Upper lobe of right lung (tissue), 1 donor: ENCODE measurements at regions not wholly inside any gene's neighbourhood (a gene's known extent, or its start where the extent isn't known, plus 50 kb on each side); places are given as distances from the start of the nearest gene placed in this dataset.

Experiments
- ATAC-seq: fragments of 200-7000 bp; cut with Tn5 transposase; one replicate; pipeline ENCODE4 v1.9.1; 2020; ENCODE audit warnings: mild to moderate bottlenecking, moderate library complexity
- DNase-seq: peaks from one replicate; pipeline ENCODE4 v3.0.0-alpha.2; 2020
- H3K27ac ChIP-seq: fragments of 200-600 bp; one replicate; pipeline ENCODE4 v1.8.0; 2022
- H3K27me3 ChIP-seq: fragments of 200-600 bp; one replicate; pipeline ENCODE4 v1.8.0; 2022; ENCODE audit warnings: mild to moderate bottlenecking
- H3K36me3 ChIP-seq: fragments of 200-600 bp; one replicate; pipeline ENCODE4 v1.8.0; 2022
- H3K4me1 ChIP-seq: fragments of 200-600 bp; one replicate; pipeline ENCODE4 v1.8.0; 2022
- H3K4me3 ChIP-seq: fragments of 200-600 bp; one replicate; pipeline ENCODE4 v1.8.0; 2022; ENCODE audit warnings: mild to moderate bottlenecking
- H3K9me3 ChIP-seq: fragments of 200-600 bp; one replicate; pipeline ENCODE4 v1.8.0; 2022
- CTCF ChIP-seq: fragments of 200-600 bp; IDR thresholded peaks from one replicate; pipeline ENCODE4 v1.8.0; 2022; ENCODE audit warnings: antibody characterized with exemption
- intact Hi-C: fragments of 100-400 bp; cut with DNase I; formaldehyde crosslinking; loops from one replicate; pipeline ENCODE4 v1.11.0; 2022
- donor health status: DM: no; HTN: yes; CAD: no; lungs with severe emphysema.

DNA sequence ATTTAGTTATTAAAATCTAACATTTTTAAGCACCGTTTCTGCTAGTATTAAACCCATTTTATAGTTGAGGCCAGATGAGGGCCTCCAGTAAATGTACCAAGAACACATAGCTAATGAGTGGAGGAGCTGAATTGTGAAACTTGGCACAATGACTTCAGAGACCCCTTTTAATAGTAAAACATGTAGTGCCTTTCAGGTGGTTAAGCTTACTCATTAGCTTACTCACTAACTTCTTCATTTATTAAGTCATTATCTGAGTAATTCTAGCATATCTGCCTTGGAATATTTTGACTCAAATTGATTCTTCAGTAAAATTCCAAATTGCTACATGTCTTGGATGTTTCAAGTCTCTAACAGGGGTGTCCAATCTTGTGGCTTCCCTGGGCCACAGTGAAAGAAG is 735.2 kb downstream of the LIG4 start:
- H3K27me3 ChIP-seq: no peaks in the 10 kb centered on the region
- intact Hi-C loops: no loop called here
- TF ChIP-seq CTCF: no peak
- H3K36me3 ChIP-seq: no peaks in the 10 kb centered on the region
- H3K4me1 ChIP-seq: no peaks in the 10 kb centered on the region
- DNase-seq (no peak), ATAC-seq (no peak)
- no peak overlapping the region for H3K27ac ChIP-seq
- no peak overlapping the region for H3K4me3 ChIP-seq
- no peaks in the 10 kb centered on the region for H3K9me3 ChIP-seq

- Histone ChIP-seq H3K9me3 (no peaks in the 10 kb centered on the region), H3K4me3 (no peak overlapping the region), H3K27ac (no peak overlapping the region), H3K36me3 (no peaks in the 10 kb centered on the region), H3K27me3 (no peaks in the 10 kb centered on the region), H3K4me1 (no peaks in the 10 kb centered on the region)
- no peak for DNase-seq
- TF ChIP-seq CTCF: no peak
- no peak for ATAC-seq
- intact Hi-C loops: no loop called here
Measured at GRCh38 chr13:107477772-107478379, 737.5 kb downstream of the LIG4 start.

DNA sequence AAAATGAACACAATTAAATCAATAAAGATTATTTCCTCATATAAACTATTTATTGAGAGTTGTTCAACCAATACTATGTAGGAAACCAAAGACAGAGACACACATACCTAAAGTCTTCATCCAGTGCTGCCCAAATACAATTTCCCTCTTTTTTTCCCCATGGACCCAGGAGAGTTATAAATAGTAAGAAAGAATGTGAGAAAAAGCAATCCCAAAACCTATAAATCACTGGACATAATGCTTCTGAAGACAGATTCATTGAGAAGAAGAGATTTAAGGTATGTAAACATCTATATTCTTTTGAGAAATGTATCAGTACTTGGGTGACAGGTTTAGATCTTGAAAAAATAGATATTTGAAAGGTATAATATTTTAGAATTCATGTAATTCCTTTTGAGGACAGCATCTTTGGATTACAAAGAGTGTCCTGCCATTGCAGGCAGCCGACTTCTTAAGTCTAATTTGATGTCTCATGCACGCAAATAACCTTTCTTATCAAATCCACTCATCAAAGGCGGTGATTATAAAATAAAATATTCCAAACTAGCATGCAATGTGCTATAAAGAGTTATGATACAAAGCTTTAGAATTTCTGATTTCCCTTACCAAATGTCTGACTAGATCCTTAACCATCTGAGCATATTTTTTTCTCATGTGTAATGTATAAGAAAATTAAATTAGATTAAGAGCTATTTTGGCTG is 739.4 kb downstream of the LIG4 start:
- Histone ChIP-seq H3K27me3 (no peaks in the 10 kb centered on the region), H3K36me3 (no peaks in the 10 kb centered on the region), H3K4me3 (no peak overlapping the region), H3K27ac (no peak overlapping the region), H3K9me3 (no peaks in the 10 kb centered on the region), H3K4me1 (no peaks in the 10 kb centered on the region)
- no peak for DNase-seq
- no peak for TF ChIP-seq CTCF
- ATAC-seq: no peak
- intact Hi-C loops: no loop called here

DNA sequence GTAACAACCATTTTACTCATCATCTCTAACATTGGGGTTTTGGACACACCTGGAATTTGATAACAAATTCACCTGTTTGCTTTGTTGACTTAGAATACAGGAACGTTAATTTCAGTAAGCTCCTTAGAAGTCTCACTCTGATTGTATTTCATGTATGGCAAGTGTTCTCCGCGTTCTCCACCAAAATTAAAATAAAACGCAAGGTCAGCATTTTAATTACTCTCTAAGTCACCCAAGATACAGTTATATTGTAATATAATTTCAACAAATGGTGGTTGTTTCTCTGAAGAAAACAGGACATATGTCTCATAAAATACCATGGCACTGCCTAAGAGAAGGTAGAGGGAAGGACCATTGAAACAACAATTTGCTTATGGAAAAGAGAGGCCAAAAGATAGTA is 742.1 kb downstream of the LIG4 start:
- no peaks in the 10 kb centered on the region for H3K9me3 ChIP-seq

DNA sequence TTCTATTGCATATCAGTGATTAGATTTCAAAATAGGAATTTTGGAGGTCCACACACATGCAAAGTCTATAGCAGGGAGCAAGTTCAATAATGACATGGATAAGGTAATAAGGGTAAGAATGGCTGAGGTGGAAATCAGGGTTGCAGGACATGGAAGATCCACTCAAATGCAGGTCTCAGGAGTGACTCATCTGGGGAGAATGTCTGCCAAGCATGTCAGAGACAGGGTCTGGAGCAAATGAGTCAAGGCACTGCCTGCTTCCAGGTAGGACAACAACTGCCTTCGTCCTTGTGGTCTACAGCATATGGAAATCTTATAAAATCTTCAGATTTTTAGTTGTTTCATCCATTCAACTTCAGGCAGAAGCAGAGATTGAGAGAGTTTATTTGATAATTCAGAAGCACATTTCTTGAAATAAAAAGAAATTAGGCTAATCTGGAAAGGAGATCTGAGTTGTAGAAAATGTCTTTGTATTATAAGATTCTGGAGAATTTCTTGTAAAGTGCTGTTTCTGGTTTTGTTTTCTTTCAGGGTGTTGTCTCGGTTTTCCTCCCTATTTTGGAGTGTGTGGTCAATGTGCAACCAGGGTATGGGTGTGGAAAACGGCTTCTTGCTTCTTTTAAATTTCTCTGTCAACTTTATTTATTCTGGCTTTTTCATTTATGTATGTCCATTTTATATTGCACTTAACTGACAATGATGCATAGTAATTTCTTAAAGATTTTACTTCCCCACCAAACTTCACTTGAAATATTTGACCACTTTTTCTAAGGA is 748.8 kb downstream of the LIG4 start:
- intact Hi-C loops: no loop called here
- H3K9me3 ChIP-seq: no peaks in the 10 kb centered on the region
- H3K27me3 ChIP-seq: no peaks in the 10 kb centered on the region
- no peak for ATAC-seq
- no peak overlapping the region for H3K27ac ChIP-seq
- no peaks in the 10 kb centered on the region for H3K4me1 ChIP-seq
- no peak overlapping the region for H3K4me3 ChIP-seq
- no peaks in the 10 kb centered on the region for H3K36me3 ChIP-seq
- DNase-seq: no peak
- no peak for TF ChIP-seq CTCF

More for the DNA sequence above, 742.1 kb downstream of the LIG4 start:
- Histone ChIP-seq H3K27ac (no peak overlapping the region), H3K4me3 (no peak overlapping the region), H3K4me1 (no peaks in the 10 kb centered on the region), H3K27me3 (no peaks in the 10 kb centered on the region), H3K36me3 (no peaks in the 10 kb centered on the region)
- DNase-seq: no peak
- no peak for TF ChIP-seq CTCF
- intact Hi-C loops: no loop called here
- ATAC-seq: no peak
